Ishikawa (cell line): ENCODE measurements at regions not wholly inside any gene's neighbourhood (a gene's known extent, or its start where the extent isn't known, plus 50 kb on each side); places are given as distances from the start of the nearest gene placed in this dataset.

ENCODE experiments used
- CEBPB ChIP-seq: IDR thresholded peaks from 2 replicates; pipeline ENCODE4 v1.6.1; 2012
- CREB1 ChIP-seq: IDR thresholded peaks from 2 replicates; pipeline ENCODE4 v1.6.1; 2012; ENCODE audit warnings: low read depth
- EGR1 ChIP-seq: IDR thresholded peaks from 2 replicates; pipeline ENCODE4 v1.6.1; 2012
- EP300 ChIP-seq: IDR thresholded peaks from 2 replicates; pipeline ENCODE4 v1.6.1; 2012; ENCODE audit warnings: borderline replicate concordance
- FOXM1 ChIP-seq: IDR thresholded peaks from 2 replicates; pipeline ENCODE4 v1.6.1; 2012; ENCODE audit warnings: low read depth, borderline replicate concordance
- NFIC ChIP-seq: IDR thresholded peaks from 2 replicates; pipeline ENCODE4 v1.6.1; 2012
- RAD21 ChIP-seq: IDR thresholded peaks from 2 replicates; pipeline ENCODE4 v1.6.1; 2012; ENCODE audit warnings: low read depth
- REST ChIP-seq: IDR thresholded peaks from 2 replicates; pipeline ENCODE4 v1.6.1; 2012; ENCODE audit warnings: low read depth, mild to moderate bottlenecking
- TAF1 ChIP-seq: IDR thresholded peaks from 2 replicates; pipeline ENCODE4 v1.6.1; 2012; ENCODE audit warnings: low read depth, mild to moderate bottlenecking
- TCF12 ChIP-seq: IDR thresholded peaks from 2 replicates; pipeline ENCODE4 v1.6.1; 2012; ENCODE audit warnings: low read depth
- TEAD4 ChIP-seq: IDR thresholded peaks from 2 replicates; pipeline ENCODE4 v1.6.1; 2012
- USF1 ChIP-seq: IDR thresholded peaks from 2 replicates; pipeline ENCODE4 v1.6.1; 2012
- YY1 ChIP-seq: IDR thresholded peaks from 2 replicates; pipeline ENCODE4 v1.6.1; 2012; ENCODE audit warnings: low read depth
- ZBTB7A ChIP-seq: IDR thresholded peaks from 2 replicates; pipeline ENCODE4 v1.6.1; 2012; ENCODE audit warnings: low read depth
- TF ChIP-seq, protein P1 (sequence below): IDR thresholded peaks from 2 replicates; pipeline ENCODE4 v1.6.1; 2012

- TF ChIP-seq, protein P1, sequence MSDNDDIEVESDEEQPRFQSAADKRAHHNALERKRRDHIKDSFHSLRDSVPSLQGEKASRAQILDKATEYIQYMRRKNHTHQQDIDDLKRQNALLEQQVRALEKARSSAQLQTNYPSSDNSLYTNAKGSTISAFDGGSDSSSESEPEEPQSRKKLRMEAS: no peak
- TF ChIP-seq TEAD4: no peak
- TF ChIP-seq USF1: no peak
- TF ChIP-seq NFIC: no peak
- no peak for TF ChIP-seq RAD21
- TF ChIP-seq ZBTB7A: no peak
- TF ChIP-seq CREB1: no peak
- TF ChIP-seq EP300: no peak
- no peak for TF ChIP-seq REST
- no peak for TF ChIP-seq TCF12
- TF ChIP-seq EGR1: no peak
- TF ChIP-seq FOXM1: no peak
- no peak for TF ChIP-seq TAF1
- no peak for TF ChIP-seq CEBPB
These were observed 153.5 kb downstream of the DHRS2 start for GRCh38 chr14:23789696-23790095.

DNA sequence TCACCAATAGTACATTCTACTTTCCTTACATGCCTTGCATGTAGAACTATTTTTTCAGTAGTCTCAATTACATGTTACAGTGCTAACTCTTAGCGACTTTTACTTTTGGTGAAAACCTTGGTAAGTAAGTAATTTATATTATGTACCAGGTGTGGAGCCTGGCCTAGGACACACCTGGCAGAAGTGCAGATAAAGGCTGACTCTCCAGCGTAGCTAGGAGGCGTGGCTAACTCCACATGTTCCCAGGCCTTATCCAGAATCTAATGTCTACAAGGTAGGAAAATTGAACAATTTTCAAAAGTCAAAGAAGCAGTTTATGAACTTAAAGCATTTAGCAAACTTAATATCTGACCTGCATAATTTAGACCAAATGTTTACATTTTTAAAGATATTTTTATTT, 157.4 kb downstream of the DHRS2 start:
- TF ChIP-seq ZBTB7A (no peak), CEBPB (no peak), FOXM1 (no peak), EGR1 (no peak), CREB1 (no peak), REST (no peak), RAD21 (no peak), EP300 (no peak), TEAD4 (no peak), TCF12 (no peak), NFIC (no peak), YY1 (no peak)
- TF ChIP-seq, protein P1: no peak

- TF ChIP-seq REST (no peak), ZBTB7A (no peak), FOXM1 (no peak), RAD21 (no peak), TCF12 (no peak), USF1 (no peak), EGR1 (no peak), TAF1 (no peak), EP300 (no peak), CEBPB (no peak), CREB1 (no peak)
- TF ChIP-seq, protein P1: no peak
These were observed 152.8 kb upstream of the DHRS4 start for GRCh38 chr14:23800811-23801210.

DNA sequence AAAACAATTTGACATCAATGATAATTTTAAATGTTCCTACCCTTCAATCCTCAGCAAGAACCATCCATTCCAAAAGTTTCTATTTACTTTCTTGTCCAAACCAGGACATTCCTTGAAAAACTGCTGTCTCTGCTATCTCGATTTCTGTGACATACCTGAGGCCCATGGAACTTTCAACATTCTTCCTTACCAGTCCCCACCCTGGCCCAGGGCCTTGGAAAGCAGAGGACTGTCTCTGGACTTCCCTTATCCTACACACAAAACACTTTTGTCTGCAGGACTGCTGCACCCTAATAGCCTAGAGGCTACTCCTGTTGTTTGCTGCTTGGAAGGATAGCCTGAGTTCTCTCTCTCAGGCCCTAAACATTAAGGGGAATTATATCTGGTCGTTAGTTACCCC, 151.8 kb upstream of the DHRS4 start:
- TF ChIP-seq ZBTB7A (no peak), RAD21 (no peak), CEBPB (no peak), CREB1 (no peak)

- TF ChIP-seq RAD21 (no peak), EP300 (no peak), EGR1 (no peak), FOXM1 (no peak), TAF1 (no peak), CEBPB (no peak)
These were observed 148.8 kb upstream of the DHRS4 start for GRCh38 chr14:23804817-23805216.
